HG02981 (cell line): ENCODE measurements at regions not wholly inside any gene's neighbourhood (a gene's known extent, or its start where the extent isn't known, plus 50 kb on each side); places are given as distances from the start of the nearest gene placed in this dataset.

Experiments used
- ATAC-seq: cut with Tn5 transposase; IDR thresholded peaks from one replicate; pipeline ENCODE4 v1.9.1; 2021; ENCODE audit warnings: mild to moderate bottlenecking, moderate library complexity; ENCODE audit not compliant: unreplicated experiment

DNA sequence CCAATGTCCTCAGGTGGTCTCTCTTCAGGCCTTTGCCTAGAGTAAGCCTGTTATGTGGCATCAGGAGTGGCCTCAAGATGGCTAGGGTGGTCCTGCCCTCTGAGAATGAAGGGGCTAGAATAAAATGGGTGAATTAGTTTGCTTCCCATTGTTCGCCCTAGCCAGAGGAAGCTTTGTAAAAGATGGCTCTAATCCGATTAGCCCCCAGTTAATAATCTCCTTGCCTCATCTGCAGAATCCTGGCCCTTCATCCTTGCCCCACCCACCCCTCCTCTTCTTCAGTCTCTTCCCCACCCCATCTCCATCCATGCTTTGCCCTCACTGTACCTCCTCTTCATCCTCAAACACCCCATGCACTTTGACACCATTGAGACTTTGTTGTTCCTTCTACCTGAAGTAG is 57.4 kb upstream of the LGALSL start:
- no peak for ATAC-seq

DNA sequence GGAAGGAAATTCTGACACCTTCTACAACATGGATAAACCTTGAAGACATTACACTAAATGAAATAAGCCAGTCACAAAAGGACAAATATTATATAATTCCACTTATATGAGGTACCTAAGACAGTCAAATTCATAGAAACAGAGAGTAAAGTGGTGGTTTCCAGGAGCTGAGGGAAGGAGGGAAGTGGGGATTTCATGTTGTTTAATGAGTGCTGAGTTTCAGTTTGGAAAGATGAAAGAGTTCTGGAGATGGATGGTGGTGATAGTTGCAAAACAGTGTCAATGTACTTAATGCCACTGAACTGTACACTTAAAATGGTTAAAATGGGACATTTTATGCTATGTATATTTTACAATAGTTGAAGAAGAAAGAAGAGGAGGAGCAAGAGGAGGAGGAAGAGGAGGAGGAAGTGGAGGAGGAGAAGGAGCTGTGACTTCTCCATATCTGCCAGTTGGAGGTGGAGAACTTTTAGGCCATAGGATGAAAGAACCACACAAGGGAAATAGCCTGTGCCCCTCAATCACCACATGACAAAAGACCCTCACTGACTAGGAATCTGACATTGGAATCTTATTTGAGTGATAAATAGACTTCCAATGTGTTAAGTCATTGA is 55.3 kb upstream of the LGALSL start:
- no peak for ATAC-seq

DNA sequence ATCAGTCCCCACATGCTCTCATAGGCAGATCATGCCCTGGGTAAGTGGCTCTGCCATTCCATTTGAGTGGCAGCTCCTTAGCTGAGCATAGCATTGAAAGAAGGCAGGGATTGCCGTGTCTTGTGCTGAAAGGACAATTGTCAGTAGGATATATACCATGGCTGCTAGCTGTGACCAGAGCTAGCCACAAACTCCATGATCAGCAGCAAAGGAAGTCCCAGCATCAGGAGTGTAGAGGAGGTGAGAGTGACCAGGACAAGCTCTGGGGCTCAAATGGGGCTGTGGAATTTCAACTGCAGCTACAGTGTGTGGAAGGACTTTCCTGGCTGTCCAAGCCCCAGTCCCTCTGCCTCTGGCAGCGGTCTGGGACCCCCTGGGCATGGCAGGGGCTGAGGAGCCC is 54.4 kb upstream of the LGALSL start:
- ATAC-seq: no peak

DNA sequence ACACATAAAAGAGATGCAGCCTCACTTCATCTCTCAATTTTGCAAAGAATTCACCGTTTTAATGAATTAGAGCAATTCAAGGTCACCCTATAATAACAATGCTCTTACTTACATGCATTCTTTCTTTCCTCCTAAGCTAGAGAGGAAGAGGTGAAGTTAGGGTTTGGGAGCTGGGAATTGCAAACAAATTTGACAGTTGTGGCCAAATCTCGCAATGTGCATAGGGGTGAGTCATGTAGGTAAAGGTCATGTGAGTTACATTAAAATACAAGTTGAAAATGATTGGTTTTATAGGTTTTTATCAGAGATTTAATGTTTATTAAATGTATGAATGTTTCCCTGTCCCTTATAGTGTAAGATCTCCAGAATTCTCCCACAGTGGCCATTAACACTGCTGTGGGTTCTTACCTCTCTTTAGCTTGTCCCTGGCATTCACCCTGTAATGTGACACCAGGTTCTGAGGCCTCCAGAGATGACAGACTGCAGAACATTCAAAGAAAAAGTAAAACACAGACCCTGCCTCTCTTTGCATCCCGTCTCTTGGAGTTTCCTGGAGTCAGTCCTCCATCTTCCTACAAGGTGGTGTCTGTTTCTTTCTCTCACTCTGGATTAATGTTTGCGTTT is 53.7 kb upstream of the LGALSL start:
- no peak for ATAC-seq

DNA sequence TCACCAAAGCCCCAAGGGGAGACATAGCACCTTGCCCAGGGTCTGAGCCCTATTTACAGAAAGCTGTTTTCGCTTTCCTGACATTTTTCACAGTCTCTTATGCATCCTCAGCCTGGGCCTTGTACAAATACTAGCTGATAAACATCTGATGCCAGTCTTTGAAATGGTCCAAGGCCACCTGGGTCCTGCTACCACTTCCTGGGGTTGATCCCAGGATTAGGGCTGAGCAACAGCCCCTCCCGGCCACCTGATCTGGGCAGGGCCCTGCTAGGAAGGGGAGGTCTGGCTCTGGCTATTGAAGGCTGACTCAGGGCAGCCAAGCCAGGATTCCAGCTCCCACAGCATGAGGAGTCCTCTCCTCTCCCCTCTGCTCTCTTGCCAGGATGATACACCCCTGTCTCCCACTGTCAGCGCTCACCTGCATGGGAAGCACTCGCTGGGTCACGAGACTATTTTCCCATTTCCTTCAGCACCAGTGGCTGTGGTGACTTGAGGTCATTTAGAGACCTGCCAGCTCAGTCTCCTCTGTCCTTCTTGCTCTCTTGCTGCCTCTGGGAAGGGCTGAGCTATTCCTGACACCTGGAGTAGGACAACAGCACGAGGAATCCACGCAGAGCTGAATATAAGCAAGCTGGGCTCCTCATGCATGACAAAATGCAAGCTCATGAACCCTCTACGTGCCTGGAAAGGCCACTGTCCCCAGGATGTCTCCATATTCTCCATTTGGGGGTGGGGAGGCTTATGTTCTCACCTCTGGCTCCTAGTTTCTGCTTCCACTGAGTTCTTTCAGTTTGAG is 53.0 kb upstream of the LGALSL start:
- no peak for ATAC-seq

DNA sequence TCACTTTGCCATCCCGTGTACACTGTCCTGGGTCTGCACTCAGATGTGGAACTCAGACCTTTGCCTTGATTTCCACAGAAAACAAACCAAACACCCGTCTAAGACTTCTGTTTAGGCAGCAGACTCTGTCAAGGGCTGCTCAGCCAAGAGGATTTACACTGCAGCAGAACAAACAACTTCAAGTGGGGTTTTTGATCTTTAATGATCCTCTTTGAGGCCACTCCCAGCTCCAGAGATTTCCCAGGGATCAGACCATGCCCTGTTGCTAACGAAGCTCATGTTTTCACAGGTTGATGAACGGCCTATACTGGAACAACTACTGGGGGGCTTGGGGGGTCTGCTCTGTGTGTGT is 52.5 kb upstream of the LGALSL start:
- no peak for ATAC-seq

DNA sequence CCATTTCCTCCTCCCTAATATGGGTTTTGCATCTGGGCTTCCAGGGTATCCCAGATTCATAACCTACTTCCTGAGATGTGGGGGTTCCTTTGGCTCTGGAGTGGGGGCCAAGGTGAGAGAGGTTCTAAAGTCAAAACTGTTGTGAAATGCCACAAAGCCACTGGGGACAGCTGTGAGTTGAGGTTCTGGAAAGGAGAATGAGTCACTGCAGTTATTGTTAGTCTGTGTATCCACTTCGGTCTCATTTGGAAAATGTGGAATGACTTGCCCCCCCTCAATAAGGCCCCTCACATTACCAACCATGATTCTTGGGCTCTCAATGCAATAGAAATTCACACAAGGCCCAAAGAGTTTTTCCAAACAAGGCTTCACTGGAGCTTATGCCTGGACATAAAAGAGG is 51.1 kb upstream of the LGALSL start:
- ATAC-seq: no peak

DNA sequence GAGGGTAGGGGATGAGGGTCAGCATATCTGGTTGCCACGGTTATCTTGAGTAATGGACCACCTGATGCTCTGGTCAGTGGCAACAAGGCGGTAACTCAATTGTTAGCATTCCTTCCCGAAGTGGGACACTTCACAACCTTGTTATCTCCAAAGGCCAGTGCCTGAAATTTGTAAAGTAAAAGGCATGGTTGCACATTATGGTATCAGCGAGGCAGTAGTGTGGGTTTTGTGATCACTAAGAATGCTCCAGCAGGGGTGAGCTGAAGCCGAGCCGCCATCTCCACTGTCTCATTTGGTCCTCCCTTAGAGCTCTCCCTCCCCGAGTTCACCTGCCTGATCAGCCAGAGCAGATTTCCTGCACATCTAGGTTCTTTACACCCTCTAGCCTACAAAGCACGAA is 50.5 kb upstream of the LGALSL start:
- ATAC-seq: no peak

DNA sequence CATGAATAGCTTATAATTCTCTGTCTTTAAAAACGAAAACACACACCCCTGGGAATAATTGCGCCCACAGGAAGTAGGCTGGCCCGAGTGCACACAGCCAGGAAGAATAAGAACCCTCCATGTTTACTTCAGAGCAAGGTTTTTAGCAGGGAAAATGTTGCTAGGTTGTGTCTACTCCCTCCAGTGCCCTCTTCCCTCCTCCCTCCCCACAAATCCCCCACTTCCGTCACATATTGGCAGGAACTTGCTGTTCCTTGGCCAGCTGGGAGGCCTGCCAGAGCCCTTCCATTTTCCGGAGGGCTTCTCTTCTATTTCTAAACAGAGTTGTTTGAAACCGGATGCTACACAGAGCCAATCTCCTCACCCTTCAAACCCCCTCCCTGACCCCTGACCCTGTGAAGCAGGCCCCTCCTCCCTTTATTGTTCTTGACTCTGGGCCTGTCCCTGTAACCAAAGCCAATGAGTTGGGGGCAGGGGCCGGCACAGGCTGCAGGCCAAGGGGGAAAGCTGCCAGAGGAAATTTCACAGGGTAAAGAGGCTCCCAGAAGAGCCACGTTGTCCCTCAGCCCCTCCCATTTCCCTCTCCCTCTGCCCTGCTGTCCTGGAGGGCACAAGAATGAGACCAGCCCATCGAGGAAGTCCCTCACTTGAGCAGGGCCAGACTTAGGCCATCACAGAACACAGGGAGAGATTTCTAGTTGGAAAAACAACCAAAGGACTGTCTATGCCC is 49.8 kb upstream of the LGALSL start:
- ATAC-seq: no peak
